ENCODE measurements at regions not wholly inside any gene's neighbourhood (a gene's known extent, or its start where the extent isn't known, plus 50 kb on each side); places are given as distances from the start of the nearest gene placed in this dataset.

DNA sequence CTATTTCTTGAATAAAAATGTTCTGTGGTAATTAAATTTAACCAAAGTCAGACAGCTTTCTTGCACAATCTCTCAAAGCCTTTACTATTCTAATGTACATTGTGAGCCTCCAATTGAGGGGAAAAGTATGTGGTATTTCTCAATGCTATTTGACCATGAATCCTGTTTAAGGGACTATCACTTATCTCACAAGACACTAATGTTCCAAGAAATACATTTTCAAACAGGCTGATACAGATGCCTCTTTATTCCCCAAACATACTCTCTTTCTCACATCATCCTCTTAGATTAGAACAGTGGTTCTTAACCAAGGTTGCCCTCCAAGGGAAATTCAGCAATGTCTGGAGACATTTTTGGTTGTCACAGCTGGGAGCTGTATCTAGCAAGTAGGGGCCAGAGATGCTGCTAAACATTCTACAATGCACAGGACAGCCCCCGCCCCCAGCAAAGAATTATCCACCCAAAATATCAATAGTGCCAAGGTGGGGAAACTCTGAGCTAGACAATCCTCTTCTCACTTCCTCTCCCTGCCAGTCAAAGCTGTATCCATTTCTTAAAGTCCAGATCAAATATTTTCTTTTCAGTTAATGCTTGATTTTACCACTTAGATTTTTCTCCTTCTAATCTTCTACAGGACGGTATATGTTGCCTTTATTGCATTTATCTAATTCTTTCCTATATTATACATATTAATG is 129.2 kb upstream of the TRIM2 start:
- Histone ChIP-seq H3K4me1 (ENCODE audit: control insufficient read depth, insufficient read depth, low read length) (no peaks in the 10 kb centered on the region), H3K36me3 (ENCODE audit: control insufficient read depth, insufficient read depth, low read length) (no peaks in the 10 kb centered on the region), H3K27me3 (ENCODE audit: control insufficient read depth, insufficient read depth, low read length) (no peaks in the 10 kb centered on the region), H3K9me3 (ENCODE audit: control insufficient read depth, insufficient read depth, low read depth, low read length) (no peaks in the 10 kb centered on the region), H3K4me3 (ENCODE audit: low read depth in 2 of 2, low read length in 2 of 2) (no peak overlapping the region), H3K27ac (ENCODE audit: low read length) (no peak overlapping the region)
- DNase-seq (ENCODE audit: low read depth, low spot score), result no peak
- POLR2A ChIA-PET, result no interaction called here
- in situ Hi-C loops (cut with HindIII; ENCODE audit: low pct_unique_long_range_greater_than_20kb, low sequenced_read_pairs) (no loop called here), intact Hi-C loops (cut with micrococcal nuclease; ENCODE audit: unreplicated experiment) (no loop called here)
- CTCF ChIA-PET, result no interaction called here
- no peak for TF ChIP-seq TCF7L2 (IDR thresholded peaks at IDR 0.05; ENCODE audit: low read depth, low read length)
- TF ChIP-seq SIN3A (IDR thresholded peaks at IDR 0.05; ENCODE audit: borderline replicate concordance, insufficient read depth, low read depth, low read length), result no peak
- TF ChIP-seq POLR2AphosphoS5 (IDR thresholded peaks at IDR 0.05; ENCODE audit: low read depth, low read length), result no peak
- TF ChIP-seq, protein P1, sequence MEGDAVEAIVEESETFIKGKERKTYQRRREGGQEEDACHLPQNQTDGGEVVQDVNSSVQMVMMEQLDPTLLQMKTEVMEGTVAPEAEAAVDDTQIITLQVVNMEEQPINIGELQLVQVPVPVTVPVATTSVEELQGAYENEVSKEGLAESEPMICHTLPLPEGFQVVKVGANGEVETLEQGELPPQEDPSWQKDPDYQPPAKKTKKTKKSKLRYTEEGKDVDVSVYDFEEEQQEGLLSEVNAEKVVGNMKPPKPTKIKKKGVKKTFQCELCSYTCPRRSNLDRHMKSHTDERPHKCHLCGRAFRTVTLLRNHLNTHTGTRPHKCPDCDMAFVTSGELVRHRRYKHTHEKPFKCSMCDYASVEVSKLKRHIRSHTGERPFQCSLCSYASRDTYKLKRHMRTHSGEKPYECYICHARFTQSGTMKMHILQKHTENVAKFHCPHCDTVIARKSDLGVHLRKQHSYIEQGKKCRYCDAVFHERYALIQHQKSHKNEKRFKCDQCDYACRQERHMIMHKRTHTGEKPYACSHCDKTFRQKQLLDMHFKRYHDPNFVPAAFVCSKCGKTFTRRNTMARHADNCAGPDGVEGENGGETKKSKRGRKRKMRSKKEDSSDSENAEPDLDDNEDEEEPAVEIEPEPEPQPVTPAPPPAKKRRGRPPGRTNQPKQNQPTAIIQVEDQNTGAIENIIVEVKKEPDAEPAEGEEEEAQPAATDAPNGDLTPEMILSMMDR (IDR thresholded peaks at IDR 0.05), result no peak
- TF ChIP-seq, protein P2, sequence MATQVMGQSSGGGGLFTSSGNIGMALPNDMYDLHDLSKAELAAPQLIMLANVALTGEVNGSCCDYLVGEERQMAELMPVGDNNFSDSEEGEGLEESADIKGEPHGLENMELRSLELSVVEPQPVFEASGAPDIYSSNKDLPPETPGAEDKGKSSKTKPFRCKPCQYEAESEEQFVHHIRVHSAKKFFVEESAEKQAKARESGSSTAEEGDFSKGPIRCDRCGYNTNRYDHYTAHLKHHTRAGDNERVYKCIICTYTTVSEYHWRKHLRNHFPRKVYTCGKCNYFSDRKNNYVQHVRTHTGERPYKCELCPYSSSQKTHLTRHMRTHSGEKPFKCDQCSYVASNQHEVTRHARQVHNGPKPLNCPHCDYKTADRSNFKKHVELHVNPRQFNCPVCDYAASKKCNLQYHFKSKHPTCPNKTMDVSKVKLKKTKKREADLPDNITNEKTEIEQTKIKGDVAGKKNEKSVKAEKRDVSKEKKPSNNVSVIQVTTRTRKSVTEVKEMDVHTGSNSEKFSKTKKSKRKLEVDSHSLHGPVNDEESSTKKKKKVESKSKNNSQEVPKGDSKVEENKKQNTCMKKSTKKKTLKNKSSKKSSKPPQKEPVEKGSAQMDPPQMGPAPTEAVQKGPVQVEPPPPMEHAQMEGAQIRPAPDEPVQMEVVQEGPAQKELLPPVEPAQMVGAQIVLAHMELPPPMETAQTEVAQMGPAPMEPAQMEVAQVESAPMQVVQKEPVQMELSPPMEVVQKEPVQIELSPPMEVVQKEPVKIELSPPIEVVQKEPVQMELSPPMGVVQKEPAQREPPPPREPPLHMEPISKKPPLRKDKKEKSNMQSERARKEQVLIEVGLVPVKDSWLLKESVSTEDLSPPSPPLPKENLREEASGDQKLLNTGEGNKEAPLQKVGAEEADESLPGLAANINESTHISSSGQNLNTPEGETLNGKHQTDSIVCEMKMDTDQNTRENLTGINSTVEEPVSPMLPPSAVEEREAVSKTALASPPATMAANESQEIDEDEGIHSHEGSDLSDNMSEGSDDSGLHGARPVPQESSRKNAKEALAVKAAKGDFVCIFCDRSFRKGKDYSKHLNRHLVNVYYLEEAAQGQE (IDR thresholded peaks at IDR 0.05; ENCODE audit: insufficient read depth in 1 of 2, low read depth in 2 of 2, low read length in 1 of 2), result no peak
- BruUV-seq (replicated peaks), result no TSS peak
- no peak for ATAC-seq

DNA sequence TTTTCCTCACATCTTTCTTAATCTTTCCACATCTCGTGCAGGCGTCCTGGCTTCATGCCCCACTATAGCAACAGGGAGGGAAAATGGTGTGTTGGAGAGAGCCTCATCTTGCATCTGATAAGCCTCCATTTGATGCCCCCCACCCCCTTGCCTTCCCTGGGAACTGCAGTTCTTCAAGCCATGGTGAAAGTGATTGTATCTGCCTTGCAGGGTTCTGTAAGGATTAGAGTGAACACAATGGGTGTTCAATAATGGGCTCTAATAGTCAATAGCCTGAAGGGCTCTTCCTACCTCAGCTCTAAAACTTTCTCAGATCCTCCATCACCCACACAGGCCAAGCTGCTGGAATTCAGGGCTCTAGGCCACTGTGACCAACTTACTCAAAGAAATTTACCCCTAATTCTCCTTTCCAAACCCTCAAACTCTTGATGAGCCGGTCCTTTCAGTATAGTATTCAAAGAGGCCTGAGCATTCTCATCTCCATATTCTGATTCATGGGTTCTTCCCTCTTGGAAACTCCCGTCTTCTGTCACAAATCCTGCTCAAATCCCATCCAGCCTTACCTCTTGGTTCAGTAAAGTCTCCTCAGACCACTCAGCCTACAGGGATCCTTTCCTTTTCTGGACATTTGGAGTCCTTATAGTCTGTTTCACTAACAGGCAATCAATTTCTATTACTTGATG is 128.3 kb upstream of the TRIM2 start:
- H3K4me3 ChIP-seq (ENCODE audit: low read depth in 2 of 2, low read length in 2 of 2), result no peak overlapping the region
- no peak overlapping the region for H3K27ac ChIP-seq (ENCODE audit: low read length)
- ATAC-seq (no peak), DNase-seq (ENCODE audit: low read depth, low spot score) (no peak)
- no peaks in the 10 kb centered on the region for H3K4me1 ChIP-seq (ENCODE audit: control insufficient read depth, insufficient read depth, low read length)
- ChIA-PET CTCF (interaction anchor here (0.7 kb wide), 1 partner anchor 52 kb away, joined by 5 read pairs; no protein-coding TSS in a partner anchor), POLR2A (no interaction called here)
- in situ Hi-C loops (cut with HindIII; ENCODE audit: low pct_unique_long_range_greater_than_20kb, low sequenced_read_pairs), result no loop called here
- TF ChIP-seq, protein P2 (IDR thresholded peaks at IDR 0.05; ENCODE audit: insufficient read depth in 1 of 2, low read depth in 2 of 2, low read length in 1 of 2), result no peak
- TF ChIP-seq POLR2AphosphoS5 (IDR thresholded peaks at IDR 0.05; ENCODE audit: low read depth, low read length) (no peak), SIN3A (IDR thresholded peaks at IDR 0.05; ENCODE audit: borderline replicate concordance, insufficient read depth, low read depth, low read length) (no peak), TCF7L2 (IDR thresholded peaks at IDR 0.05; ENCODE audit: low read depth, low read length) (no peak)
- TF ChIP-seq, protein P1 (IDR thresholded peaks at IDR 0.05), result no peak
- BruUV-seq (replicated peaks), result no TSS peak
- intact Hi-C loops (cut with micrococcal nuclease; ENCODE audit: unreplicated experiment), result no loop called here
- H3K9me3 ChIP-seq (ENCODE audit: control insufficient read depth, insufficient read depth, low read depth, low read length), result no peaks in the 10 kb centered on the region
- H3K27me3 ChIP-seq (ENCODE audit: control insufficient read depth, insufficient read depth, low read length), result no peaks in the 10 kb centered on the region
- H3K36me3 ChIP-seq (ENCODE audit: control insufficient read depth, insufficient read depth, low read length), result no peaks in the 10 kb centered on the region

Data from Panc1 (cell line).